Activated T-cell treated with anti-CD3 and anti-CD28 coated beads for 4 hours (primary cell): ENCODE measurements at regions not wholly inside any gene's neighbourhood (a gene's known extent, or its start where the extent isn't known, plus 50 kb on each side); places are given as distances from the start of the nearest gene placed in this dataset.

Experiments
- DNase-seq: peaks from one replicate; pipeline ENCODE4 v3.0.0-alpha.2; 2020

DNA sequence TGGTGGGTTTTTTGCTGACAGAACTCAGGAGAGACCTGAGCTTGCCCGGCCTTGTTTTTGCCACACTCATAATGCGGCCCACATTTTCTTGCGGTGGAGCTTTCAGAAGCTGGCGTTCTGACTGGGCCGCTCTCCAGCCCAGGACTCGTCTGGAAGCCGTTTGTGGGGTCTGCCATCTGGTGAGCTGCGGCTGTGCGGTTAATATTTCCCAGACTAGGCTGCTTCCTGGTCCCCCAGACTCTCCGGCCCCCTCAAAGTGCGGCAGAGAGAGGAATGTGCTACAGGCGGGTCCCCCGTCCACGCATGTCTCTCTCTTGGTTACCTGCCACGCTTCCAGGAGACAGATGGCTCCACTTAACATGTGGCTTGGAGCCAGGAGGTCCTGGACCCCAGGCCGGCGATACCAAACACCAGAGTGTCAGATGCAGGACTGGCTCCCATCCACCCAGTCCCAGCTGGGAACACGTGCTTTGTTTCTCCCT lies 128.9 kb upstream of the PMEPA1 start:
- no peak for DNase-seq

- DNase-seq: no peak
These were observed 127.6 kb upstream of the PMEPA1 start for GRCh38 chr20:57837208-57838035.

DNA sequence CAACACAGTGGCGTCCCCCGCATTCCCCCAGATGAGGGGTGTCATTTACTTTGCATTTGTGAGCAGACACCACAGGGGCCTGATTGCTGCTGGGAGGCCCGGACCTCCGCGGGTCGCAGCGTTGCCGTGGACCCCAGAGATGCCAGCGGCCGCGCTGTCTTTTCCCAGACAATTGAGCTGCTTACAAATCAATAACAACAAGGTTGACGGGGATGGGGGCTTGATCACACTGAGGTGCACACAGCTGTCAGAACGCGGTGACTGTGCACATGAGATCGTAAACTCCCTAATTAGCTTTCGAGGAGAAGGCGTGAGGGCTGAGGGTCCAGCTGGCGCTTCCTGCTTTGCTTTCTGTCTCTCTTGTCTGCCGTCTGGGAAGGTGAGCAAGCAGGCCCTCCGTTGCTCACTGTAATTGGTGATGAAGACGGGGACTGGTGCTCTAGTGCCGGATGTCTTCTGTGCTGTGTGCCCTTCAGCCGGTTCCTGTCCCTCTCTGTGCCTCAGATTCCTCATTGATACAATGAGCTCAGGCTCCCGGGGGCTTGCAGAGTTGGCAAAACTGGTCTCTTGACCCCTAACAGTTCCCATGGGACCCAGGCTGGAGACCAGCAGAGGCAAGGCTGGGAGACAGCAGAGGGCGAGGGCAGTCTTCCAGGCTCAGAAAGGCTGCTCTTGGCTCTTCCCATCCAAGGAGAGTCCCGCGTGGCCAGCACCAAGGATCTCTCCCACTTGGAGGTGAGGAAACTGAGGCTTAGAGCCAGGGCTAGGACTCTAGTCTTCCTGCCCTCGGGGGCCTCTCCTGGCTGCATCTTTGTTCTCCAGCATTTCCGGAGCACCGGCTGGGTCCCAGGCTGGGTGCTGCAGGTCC lies 126.0 kb upstream of the PMEPA1 start:
- DNase-seq: no peak

GRCh38 chr20:57835074-57835452 lies 125.2 kb upstream of the PMEPA1 start:
- DNase-seq: no peak

- DNase-seq: no peak
These were observed 124.7 kb upstream of the PMEPA1 start for GRCh38 chr20:57834306-57835073.

DNA sequence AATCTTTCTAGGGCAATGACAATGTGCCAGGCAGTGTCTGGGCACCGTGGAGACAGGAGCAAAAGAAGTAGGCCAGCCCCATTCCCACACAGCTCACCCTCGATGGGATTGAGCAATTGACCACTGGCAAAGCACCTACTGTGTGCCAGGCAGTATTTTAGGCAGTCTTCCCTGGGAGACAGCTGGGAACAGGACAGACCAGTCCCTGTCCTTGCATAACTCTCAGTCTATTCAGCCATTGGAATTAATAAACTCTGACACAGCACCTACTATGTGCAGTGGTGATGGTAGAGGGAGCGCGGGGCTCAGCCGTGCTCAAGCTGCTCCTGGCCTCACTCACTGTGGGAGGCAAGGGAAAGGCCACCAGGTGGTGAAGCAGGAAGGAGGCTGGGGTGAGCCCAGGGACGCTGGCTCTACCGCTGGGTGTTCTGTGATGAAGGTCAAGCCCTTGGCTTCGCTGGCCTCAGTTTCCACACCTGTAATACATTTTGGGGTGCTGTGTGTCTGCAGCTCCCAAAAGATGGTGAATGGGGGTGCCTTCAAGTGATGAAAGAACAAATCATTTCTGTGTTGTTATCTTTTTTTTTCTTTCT lies 122.3 kb upstream of the PMEPA1 start:
- no peak for DNase-seq

GRCh38 chr20:57831326-57831992 lies 121.6 kb upstream of the PMEPA1 start:
- DNase-seq: no peak

GRCh38 chr20:57830515-57830895 lies 120.7 kb upstream of the PMEPA1 start:
- no peak for DNase-seq

DNA sequence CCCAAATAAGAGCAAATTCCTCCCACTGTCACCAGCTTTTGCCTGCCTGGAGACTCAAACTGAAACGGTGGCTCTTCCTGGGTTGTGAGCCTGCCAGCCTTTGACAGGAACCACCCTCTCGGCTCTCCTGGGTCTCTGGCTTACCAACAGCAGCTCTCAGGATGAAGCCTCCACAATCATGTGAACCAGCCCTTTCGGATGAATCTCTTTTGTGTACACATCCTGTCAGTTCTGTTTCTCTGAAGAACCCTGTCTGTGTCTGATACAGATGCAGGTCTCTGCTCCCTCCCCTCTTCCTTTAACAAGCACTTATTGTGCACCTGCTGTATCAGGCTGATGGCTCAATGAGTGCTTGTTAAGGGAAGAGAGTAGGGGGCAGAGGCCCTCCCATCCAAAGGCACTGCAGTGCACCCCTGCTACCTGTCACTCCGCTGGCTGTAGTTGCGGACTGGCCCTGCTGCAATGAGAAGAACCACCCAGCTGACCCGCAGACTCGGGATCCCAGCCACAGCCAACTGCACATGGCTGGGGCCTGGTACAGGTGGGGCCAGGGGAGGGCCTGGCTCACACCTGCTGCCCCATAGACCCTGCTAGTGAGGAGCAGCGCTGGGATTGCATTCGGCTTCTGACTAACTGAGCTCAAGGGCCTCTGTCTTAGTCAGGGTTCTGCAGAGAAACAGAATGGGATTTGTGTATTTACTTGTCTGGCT lies 120.1 kb upstream of the PMEPA1 start:
- DNase-seq: no peak

GRCh38 chr20:57829336-57829735 lies 119.5 kb upstream of the PMEPA1 start:
- no peak for DNase-seq

- DNase-seq: no peak
These were observed 118.9 kb upstream of the PMEPA1 start for GRCh38 chr20:57828696-57829095.

DNA sequence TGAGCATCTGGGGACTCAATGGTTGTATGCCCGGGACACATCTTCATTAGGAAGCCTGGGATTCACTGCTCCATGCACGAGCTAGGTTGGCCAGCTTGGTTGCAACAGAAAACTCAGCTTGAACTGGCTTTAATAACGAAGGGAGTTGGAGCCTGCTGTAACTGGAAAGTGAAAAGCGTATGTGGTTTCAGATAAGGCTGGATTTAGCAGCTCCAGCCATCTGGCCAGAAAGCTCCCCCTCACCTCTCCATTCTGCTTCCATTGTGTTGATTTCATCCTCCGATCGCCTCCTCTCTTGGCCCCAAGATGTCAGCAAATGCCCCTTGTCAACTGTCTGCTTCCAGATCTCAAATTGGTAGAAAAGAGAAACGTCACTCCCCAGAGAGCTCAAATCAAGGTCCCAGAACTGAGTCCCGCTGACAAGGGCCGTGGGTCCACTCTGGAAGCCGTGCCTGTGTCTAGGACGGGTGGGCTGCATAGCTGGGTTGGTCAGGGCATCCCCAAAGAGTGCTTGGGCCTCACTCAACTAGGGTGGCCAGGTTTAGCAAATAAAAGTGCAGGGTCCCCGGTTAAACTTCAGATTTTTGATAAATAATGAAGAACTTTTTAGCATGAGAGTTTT lies 117.0 kb upstream of the PMEPA1 start:
- DNase-seq: no peak

GRCh38 chr20:57824909-57825308 lies 115.1 kb upstream of the PMEPA1 start:
- DNase-seq: no peak

DNA sequence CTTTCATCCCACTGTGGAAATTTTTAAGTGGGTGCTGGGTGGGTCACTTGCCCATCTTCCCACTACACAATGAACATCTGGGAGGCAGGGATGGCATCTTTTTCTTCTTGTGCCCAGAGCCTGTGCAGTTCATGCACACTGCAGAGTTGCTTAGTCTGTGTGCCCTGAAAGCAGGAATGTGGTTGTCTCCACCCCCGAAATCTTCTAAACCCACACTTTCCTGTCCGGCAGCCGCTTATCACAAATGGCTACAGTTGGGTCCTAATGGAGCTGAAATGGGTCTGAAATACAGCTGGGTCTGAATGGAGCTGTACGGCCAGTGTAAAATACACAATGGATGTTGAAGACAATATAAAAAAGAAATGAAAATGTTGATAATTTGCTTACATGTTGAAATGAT lies 112.1 kb upstream of the PMEPA1 start:
- DNase-seq: no peak

- DNase-seq: no peak
These were observed 110.0 kb upstream of the PMEPA1 start for GRCh38 chr20:57819691-57820380.

GRCh38 chr20:57819291-57819690 lies 109.5 kb upstream of the PMEPA1 start:
- DNase-seq: no peak

GRCh38 chr20:57818418-57819181 lies 108.8 kb upstream of the PMEPA1 start:
- no peak for DNase-seq

DNA sequence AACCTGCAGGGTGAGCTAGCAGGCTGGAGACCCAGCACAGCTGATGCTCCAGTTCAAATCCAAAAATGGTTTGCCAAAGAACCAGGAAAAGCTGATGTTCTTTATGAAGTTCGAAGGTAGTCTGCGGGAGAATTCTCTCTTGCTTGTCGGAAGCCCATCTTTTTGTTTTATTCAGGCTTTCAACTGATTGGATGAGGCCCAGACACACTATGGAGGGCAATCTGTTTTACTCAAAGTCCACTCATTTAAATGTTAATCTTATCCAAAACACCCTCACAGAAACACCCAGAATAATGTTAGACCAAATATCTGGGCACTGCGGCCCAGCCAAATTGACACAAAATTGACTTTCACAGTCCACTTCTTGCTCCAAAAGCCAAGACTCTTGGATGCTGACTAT lies 105.6 kb upstream of the PMEPA1 start:
- DNase-seq: no peak

GRCh38 chr20:57814529-57814928 lies 104.7 kb upstream of the PMEPA1 start:
- no peak for DNase-seq
